Stimulated activated CD4-positive, alpha-beta T cell treated with anti-CD3 and anti-CD28 coated beads, Interleukin-4, amount 100 ng/mL, for 24 hours (primary cell): ENCODE measurements at regions not wholly inside any gene's neighbourhood (a gene's known extent, or its start where the extent isn't known, plus 50 kb on each side); places are given as distances from the start of the nearest gene placed in this dataset.

Source experiments
- DNase-seq: peaks from one replicate; pipeline ENCODE4 v3.0.0-alpha.2; 2020

DNA sequence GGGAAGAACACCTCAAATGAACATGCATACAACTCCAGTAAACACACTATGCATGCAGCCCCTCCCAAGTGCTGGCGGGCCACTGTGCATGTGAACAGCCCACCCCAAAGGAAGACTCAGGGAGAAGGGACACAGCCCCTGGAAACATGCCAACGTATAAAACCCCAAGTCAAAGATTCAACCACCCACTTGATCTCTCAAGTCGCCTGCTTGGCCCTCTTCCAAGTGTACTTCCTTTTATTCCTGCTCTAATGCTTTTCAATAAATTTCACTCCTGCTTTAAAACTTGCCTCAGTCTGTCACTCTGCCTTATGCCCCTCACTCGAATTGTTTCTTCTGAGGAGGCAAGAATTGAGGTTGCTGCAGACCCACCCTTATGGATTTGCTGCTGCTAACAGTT is 139.1 kb downstream of the C1D start:
- DNase-seq = no peak

DNA sequence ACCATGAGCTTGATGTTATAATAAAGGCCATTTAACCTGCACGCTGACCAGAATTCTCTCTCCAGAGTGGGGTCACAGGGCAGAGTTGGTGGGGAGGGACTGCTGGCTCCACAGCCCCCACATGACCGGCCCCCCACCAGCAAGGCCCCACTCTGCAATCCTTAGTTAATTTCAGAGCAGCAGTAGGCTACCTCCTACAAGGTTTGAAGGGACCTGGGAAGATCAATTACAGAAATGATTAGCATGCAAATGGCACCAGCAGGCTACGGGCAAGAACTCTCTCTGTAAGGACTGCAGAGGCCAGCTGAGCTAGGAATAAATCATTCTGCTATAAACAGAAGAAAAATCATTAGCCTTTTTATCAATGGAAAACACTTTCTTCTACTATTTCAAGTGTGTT is 135.3 kb downstream of the C1D start:
- no peak for DNase-seq

DNA sequence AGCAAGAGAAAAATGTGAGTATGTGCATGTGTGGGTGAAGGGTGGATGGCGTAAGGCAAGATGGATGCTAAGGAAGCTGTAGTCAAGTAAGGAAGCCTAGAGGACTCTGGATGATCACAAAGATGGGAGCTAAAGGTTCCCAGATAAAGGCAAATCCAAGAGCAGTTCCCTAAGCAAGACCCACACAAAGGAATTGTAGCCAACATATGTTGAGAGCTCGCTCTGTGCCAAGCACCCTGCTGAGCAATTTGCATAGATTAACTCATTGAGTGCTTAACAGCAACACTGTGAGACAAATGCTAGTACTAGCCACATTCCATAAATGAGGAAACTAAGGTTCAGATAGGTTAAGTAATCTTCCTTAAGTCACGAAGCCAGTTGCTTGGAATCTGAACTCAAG is 132.6 kb downstream of the C1D start:
- DNase-seq = no peak

DNA sequence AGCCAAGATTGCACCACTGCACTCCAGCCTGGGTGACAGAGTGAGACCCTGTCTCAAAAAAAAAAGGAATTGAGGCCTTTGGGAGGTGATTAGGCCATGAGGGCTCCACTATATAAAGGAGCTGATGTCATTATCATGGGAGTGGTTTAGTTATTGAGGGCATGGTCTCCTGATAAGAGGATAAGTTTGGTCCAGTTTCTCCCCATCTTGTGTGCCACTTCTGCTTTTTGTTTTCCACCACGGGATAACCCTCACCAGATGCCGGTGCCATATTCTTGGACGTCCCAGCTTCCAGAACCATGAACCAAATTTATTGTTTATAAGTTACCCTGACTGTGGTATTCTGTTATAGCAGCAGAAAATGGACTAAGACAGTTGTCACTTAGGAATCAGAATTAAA is 125.8 kb downstream of the C1D start:
- no peak for DNase-seq

DNA sequence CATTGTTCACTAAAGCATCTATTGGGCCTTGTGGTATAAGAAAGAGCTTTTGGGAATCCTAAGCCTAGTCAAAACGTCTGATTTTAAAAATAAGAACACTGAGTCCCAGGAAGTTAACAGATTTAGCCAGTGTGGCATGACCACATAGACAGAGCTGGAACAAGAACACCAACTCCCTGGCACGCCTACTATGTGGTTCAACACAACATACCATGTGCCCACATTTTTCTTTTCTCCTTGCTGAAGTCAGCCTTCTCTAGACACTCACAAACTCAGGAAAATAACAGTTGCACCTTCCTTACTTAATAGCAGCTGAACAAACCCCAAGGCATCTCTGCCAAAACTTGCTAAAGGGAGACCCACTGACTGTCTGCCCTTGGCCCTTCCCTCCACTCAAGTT is 124.8 kb downstream of the C1D start:
- no peak for DNase-seq

DNA sequence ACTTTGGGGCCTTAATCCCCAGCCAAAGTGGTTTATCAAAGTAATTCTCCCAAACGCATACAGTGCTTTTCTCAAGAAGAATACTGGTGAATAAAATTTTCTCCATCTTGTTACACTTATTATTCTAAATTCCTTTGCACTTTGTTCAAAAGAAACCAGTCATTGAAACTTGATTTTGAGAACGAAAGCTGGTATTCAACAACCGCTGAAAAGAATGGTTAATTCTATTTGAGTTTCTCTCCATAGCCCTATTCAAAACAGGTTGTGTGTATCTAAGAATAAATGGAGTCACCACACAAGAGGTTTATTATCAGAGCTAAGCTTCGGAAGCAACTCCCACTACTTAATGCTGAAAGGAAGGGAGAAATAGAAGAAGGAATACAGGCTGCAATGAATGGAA is 117.7 kb downstream of the C1D start:
- DNase-seq = no peak

DNA sequence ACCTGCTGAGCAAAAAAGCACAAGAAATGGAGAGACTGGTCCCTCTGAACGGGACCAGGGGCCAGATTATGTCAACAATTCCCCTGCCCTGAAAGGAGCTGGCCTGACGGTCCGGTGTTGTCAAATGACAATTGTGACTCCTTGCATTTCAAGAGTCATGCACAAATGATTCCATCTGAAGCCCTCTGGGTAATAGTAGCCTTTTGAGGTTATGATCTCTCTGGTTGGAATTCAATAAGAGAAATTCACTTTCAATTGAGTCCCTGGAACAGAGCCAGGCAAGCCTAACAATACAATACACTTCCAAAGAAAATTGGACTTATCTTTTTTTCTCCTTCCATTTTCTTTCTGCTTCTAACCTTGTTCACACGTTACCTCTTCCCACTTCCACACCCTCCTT is 116.9 kb downstream of the C1D start:
- no peak for DNase-seq

DNA sequence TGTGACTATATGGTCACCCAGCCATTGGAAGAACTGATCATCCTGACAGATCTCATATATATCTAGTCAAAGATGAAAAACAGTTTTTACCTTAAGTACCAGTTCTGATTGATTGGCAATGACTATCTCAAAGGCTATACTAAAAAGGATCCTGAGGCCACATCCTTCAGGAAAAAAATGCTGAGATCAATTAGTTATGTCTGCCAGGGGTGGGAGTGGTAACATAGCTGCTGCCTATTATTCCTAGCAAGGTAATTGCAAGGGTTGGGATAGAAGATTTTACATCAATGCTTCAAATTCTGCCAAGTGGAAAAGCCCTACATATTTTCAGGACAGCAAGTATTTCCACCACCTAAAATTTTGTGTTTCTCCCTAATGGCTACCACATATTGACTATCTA is 114.7 kb downstream of the C1D start:
- no peak for DNase-seq

DNA sequence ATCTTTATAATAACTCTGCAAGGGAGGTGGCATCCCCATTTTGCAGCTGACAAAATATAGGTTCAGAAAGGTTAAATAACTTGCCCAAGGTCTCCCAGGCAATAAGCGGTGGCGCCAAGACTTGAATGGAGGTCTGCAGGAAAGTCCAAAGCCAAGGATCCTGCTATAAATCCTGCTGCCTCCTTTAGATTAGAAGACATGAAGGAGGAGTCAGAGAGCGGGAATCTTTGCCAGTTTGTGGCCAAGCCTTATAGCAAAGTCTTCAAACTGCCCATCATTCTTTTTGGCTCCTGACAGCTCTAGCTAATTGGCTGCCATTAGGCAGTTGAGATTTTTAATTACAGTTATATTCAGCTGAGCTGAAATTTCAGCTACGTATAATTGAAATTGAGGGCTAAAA is 114.3 kb downstream of the C1D start:
- DNase-seq = no peak

DNA sequence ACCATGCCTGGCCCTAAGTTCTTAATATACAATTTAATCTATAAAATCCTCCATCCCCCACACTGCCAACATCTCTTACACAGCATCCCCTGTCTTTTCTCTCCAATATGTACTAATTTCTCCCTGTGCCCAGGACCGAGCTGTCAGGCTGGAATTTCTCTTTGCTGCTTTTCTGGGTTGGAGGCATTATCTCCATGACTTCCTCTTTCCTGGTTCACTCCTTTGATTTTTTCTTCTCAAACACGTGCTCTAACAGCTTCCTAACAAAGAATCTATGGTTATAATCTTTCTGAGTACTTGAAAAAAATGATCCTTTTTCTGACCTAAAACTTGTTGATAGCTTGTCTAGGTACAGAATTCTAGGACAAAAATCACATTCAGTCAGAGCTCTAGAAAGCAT is 112.8 kb downstream of the C1D start:
- no peak for DNase-seq

DNA sequence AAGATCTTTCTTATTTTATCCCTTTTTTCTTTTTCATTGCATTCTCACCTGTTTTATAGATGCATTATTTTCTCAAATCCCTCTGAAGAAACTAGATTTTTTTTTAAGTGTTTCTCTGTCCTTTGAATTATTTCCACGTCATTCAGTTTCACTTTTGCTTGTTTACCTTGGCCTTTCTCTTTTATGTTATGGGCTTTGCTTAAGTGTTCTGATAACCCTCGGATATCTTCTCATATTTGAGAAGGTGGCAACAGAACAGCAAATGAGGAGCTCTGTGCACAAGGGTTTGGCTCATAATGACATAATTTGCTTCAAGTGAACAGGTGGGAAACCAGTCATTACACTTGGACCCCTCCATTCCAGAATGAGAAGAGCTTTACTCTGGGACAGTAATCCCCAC is 111.9 kb downstream of the C1D start:
- no peak for DNase-seq

DNA sequence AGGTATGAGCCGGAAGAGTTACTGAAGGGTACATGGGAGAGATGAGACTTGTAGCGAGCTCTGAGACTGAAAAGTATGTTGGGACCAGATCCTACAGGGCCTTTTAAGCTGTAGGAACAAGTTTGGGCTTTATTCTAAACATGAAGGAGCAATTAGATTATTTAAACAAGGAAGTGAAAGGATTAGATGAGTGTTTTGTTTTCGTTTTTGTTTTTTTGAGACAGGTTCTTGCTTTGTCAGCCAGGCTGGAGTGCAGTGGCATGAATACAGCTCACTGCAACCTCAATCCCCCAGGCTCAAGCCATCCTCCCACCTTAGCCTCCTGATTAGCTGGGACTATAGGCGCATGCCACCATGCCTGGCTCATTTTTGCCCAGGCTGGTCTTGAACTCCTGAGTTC is 110.7 kb downstream of the C1D start:
- DNase-seq = no peak

DNA sequence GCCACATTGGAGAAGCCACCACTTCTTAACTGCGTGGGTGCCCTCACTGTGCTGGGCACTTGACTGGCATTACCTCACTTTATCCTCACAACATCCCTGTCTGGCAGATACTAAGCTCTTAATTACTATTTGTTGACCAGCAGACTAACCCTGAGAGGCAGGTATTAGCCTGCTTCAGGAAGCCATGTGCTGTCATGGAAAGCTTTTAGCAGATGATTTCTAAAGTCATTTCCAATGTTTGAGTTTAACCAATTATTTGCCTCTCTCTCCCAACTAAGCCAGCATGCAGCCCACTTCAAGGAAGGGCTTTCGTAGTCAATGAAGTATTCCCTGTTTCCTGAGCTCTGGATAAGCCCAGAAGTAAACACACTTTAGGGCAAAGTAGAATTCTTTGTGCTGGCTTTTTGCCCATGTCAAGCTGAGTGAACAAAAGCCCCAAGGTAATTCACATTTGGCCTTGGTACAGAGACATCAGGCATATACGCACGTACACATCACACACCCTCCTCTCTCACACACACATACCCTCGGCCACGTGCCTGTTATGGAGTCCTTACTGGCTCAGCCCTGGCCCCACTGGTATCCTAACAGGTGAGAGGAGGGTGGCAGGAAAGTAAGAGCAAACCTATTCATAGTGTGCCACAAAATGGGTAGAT is 108.6 kb downstream of the C1D start:
- no peak for DNase-seq

DNA sequence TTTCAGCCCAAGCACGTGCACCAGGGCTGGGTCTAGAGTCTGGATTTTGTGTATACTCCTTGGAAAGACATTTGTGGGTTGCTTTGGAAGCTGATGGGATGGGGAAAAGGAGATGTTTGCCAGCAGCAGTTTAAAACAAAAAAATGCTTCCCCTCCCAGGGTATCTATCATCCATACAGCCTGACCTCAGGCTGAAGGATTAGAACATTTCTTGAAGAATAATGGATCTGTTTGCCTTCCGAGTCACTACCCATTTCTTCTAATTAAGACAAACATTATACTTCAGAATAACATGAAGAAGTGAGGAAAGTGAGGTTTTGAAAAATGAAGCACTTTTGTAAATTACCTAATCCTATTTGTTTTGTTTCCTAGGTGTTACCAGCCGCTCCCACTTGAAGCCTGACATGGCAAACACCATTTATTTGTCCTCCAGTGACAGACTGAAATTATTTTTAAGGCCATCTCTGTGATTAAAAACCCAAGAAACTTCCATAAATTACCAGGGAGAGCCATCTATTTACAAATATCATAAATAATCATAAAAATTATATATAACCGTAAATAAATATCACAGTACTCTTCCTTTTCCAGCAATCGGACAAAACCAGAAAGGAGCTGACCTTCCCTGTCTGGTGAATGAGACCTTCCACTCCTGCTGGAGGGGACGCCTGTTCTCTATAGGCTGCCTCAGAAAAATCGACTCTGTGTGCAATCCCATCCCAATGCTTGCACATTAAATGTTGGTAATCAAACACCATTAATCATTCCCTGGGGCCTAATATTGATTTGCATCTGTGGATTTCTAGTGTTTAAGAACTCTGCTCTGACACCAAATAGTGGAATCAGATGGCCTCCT is 106.8 kb downstream of the C1D start:
- no peak for DNase-seq

DNA sequence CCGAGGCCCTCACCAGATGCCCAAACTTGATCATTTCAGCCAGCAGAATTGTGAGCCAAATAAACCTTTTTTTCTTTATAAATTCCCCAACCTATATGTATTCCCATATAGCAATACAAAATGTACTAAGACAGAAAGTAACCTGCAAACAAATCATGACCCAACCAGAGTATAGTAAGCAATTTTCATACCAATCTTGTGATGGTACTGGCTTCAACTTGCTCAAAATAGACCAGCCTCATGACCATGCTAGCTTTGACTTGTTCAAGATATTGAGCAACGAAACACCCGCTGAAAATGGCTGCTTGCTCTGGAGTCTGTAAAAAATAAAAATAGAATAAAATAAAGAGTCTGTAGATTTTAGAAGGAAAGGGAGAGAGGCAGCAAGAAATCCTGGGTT is 97.6 kb downstream of the C1D start:
- no peak for DNase-seq

DNA sequence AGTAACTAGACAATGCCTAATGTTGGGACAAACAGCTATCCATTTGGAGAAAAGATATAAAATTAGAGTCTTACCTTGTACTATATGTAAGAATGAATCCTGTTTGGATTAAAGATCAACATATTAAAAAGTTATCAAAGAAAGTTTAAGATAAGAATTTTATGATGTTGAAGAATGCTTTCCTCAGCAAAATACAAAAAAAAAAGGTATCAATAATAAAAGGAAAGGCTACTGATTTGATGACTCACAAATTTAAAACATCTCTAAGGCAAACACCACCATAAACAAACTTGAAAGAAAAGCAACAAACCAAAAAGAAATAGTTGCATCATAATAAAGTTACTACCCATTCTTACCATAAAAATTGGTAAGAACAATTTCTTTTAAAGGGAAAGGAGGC is 92.7 kb downstream of the C1D start:
- no peak for DNase-seq

DNA sequence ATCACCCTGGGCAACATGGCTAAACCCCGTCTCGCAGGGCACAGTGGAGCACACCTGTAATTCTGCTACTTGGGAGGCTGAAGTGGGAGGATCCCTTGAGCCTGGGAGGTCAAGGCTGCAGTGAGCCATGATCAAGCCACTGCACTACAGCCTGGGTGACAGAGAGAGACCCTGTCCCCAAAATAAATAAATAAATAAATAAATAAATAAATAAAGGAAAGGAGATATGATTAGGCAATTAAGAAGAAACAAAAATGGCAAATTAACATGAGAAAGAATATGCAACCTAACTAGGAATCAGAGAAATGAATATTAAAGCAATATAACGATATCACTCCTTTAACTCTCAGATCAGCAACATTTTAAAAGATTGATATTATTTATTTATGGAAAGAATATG is 92.3 kb downstream of the C1D start:
- no peak for DNase-seq

DNA sequence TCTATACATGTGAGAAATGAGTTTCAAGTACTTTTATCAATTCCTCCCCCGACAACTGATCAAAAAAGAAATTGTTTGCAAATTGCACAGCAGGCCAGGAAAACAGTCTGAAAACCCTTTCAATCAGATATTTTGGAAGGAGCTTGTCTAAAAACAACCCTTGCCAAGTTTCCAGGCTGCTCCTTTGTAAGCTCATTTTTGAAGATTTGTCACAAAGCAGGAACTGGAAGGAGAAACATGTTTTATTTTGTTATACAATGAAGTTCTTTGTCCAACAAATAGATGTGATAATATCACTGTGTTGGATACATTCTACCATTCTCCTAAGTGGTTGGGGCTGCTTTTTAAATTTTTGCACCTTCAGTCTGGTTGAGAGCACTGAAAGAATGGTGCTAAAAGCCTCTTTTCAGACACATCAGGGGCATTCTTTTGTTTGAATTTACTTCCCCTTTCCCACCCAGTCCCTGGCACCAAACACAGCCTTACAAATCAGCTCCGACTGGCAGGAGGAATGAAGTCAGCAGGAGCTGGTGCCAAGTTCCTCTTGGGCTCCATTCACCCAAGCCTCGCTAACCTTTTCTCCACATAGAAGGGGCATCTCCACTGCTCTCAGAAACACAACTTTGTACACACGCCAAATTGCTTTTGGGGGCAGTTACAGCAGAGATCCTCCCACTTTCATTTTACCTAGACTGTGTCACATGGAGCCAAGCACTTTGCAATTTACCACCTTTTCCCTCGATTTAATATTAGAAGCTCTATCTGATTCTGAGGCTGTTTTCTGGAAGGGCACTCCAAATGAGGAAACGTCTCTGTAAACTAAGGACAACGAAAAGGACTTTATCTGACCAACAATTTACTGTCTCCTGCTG is 88.0 kb downstream of the C1D start:
- no peak for DNase-seq

DNA sequence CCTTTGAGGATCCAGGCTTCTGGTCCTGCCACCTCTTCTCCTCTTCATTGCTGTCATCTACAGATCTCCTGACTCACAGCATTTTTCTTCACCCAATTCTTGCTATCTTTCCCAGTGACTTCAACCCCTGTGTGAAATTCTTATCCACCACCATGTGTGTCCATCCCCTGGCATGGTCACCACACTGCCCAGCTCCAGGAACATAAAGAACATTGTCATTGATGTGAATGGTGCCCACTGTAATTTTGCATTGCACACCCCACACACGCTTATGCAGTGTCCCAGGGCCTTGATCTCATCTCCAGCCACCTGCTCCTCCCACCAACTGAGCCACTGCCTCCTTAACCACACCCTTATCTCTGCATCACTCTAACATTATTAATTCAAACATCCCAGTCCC is 85.3 kb downstream of the C1D start:
- no peak for DNase-seq

DNA sequence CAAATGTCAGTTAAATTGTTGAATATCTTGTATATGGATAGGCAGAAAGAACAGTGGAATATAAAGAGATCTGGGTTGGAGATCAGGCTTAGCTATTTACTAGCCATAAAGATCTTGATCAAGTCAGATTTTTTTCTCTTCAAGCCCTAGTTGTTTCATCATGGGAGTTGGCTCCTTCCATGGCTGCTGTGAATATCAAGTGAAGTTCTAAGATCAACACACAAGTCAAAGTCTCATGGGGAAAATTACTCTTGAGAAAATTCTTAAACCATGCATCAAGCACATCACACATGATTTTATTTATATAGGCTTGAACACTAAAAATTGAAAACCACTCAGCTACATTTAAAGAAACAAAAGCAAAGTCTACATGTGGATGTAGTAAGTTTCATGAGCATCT is 79.8 kb downstream of the C1D start:
- no peak for DNase-seq

DNA sequence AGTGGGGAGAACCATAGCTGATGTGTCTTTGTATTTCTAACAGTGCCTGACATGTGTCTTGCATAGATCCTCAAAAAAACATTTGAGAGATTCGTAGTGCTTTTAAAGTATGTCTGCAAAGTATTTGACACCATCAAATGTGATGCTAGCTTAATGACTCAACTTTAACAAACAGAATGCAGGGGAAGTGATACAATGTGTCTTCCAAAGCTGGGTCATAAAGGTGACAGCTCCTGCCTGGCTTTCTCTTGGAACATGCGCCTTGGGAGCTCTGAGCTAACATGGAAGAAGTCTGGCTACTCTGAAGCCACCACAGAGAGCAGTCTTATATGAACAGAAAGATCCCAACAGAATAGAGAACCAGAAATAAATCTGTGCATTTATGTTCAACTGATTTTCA is 78.2 kb downstream of the C1D start:
- DNase-seq = no peak

DNA sequence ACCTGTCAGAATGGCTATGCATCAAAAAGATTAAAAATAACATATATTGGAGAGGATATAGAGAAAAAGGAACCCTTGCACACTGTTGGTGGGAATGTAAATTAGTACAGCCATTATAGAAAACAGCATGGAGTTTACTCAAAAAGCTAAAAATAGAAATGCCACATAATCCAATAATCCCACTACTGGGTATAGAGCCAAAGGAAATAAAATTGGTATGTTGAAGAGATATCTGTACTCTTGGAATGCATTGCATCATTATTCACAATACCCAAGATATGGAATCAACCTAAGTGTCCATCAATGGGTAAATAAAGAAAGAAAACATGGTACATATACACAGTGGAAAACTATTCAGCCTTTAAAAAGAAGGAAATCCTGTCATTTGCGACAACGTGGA is 77.2 kb downstream of the C1D start:
- no peak for DNase-seq

DNA sequence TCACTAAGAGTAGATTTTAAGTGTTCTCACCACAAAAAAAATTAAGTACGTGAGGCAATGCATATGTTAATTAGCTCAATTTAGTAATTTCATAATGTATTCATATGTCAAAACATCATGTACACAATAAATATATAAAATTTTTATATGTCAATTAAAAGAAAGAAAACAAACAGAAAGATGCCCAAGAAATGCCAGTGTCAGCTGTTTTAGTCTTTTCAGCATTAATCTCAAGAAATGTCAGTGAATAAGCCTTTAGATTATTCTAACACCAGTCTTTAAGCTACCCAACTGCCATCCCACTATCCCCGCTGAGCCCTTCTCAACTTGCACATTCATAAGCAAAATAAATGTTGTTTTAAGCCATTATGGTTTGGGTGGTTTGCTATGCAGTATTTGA is 76.5 kb downstream of the C1D start:
- DNase-seq = no peak
